ENCODE measurements at regions not wholly inside any gene's neighbourhood (a gene's known extent, or its start where the extent isn't known, plus 50 kb on each side); places are given as distances from the start of the nearest gene placed in this dataset.

GRCh38 chr3:174355505-174355904 is 503.6 kb upstream of the NAALADL2 start:
- Histone ChIP-seq H3F3A (ENCODE audit: insufficient read depth) (no peaks in the 10 kb centered on the region), H3K27me3 (ENCODE audit: low read length) (no peaks in the 10 kb centered on the region)
- TF ChIP-seq CTCF (IDR thresholded peaks at IDR 0.05; ENCODE audit: insufficient read depth, low read length, poor library complexity, severe bottlenecking): no peak
- TF ChIP-seq EZH2phosphoT487 (conservative IDR thresholded peaks at IDR 0.05; ENCODE audit: low read length): no peak

GRCh38 chr3:174356596-174356995 is 502.5 kb upstream of the NAALADL2 start:
- Histone ChIP-seq H3K9ac (ENCODE audit: low read length) (no peak overlapping the region), H4K20me1 (ENCODE audit: low read depth, low read length) (no peaks in the 10 kb centered on the region), H3K9me2 (replicated peaks; ENCODE audit: insufficient read depth, low read length) (no peaks in the 10 kb centered on the region), H3K27me3 (ENCODE audit: low read length) (no peaks in the 10 kb centered on the region), H3F3A (ENCODE audit: insufficient read depth) (no peaks in the 10 kb centered on the region), H3K36me3 (ENCODE audit: low read length) (no peaks in the 10 kb centered on the region), H3K4me3 (ENCODE audit: insufficient read depth, low read length, poor library complexity, severe bottlenecking) (no peak overlapping the region), H2AFZ (ENCODE audit: low read depth, low read length, severe bottlenecking) (no peak overlapping the region), H3K9me3 (ENCODE audit: insufficient read depth, low read length) (no peaks in the 10 kb centered on the region), H3K79me2 (ENCODE audit: insufficient read depth, low read length) (no peaks in the 10 kb centered on the region), H3K27ac (ENCODE audit: low read depth, low read length) (no peak overlapping the region), H3K4me2 (ENCODE audit: low read depth, low read length, poor library complexity, severe bottlenecking) (no peak overlapping the region)
- no peak for TF ChIP-seq EZH2phosphoT487 (conservative IDR thresholded peaks at IDR 0.05; ENCODE audit: low read length)
- TF ChIP-seq CTCF (IDR thresholded peaks at IDR 0.05; ENCODE audit: insufficient read depth, low read length, poor library complexity, severe bottlenecking): no peak

More at GRCh38 chr3:174355505-174355904, 503.6 kb upstream of the NAALADL2 start:
- Histone ChIP-seq H3K9ac (ENCODE audit: low read length) (no peak overlapping the region), H3K36me3 (ENCODE audit: low read length) (no peaks in the 10 kb centered on the region), H3K9me3 (ENCODE audit: insufficient read depth, low read length) (no peaks in the 10 kb centered on the region), H3K9me2 (replicated peaks; ENCODE audit: insufficient read depth, low read length) (no peaks in the 10 kb centered on the region), H4K20me1 (ENCODE audit: low read depth, low read length) (no peaks in the 10 kb centered on the region), H3K27ac (ENCODE audit: low read depth, low read length) (no peak overlapping the region), H3K4me2 (ENCODE audit: low read depth, low read length, poor library complexity, severe bottlenecking) (no peak overlapping the region), H3K79me2 (ENCODE audit: insufficient read depth, low read length) (no peaks in the 10 kb centered on the region), H3K4me3 (ENCODE audit: insufficient read depth, low read length, poor library complexity, severe bottlenecking) (no peak overlapping the region), H2AFZ (ENCODE audit: low read depth, low read length, severe bottlenecking) (no peak overlapping the region)

DNA sequence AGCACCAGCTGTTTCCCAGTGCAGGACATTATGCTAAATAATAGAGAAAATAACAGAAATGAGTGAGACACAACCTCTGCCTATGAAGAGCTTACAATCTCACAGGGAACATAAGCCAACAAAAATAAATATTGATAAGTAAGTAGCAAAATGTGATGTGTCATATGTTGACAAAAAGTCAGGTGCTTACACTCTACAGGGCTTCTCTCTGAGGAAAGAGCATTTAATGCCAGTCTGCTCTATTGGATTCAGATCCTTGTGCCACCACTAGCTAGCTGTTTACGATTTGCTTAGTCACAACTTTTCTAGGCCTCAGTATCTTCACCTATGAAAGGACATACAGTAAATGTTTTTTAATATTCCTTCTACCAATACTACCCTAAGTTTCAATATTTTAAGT is 500.9 kb upstream of the NAALADL2 start:
- Histone ChIP-seq H3K27me3 (ENCODE audit: low read length) (no peaks in the 10 kb centered on the region), H3K4me3 (ENCODE audit: insufficient read depth, low read length, poor library complexity, severe bottlenecking) (no peak overlapping the region), H3K79me2 (ENCODE audit: insufficient read depth, low read length) (no peaks in the 10 kb centered on the region), H3K9me2 (replicated peaks; ENCODE audit: insufficient read depth, low read length) (no peaks in the 10 kb centered on the region), H3K27ac (ENCODE audit: low read depth, low read length) (no peak overlapping the region), H4K20me1 (ENCODE audit: low read depth, low read length) (no peaks in the 10 kb centered on the region), H2AFZ (ENCODE audit: low read depth, low read length, severe bottlenecking) (no peak overlapping the region), H3F3A (ENCODE audit: insufficient read depth) (no peaks in the 10 kb centered on the region), H3K9me3 (ENCODE audit: insufficient read depth, low read length) (no peaks in the 10 kb centered on the region), H3K36me3 (ENCODE audit: low read length) (no peaks in the 10 kb centered on the region), H3K9ac (ENCODE audit: low read length) (no peak overlapping the region), H3K4me2 (ENCODE audit: low read depth, low read length, poor library complexity, severe bottlenecking) (no peak overlapping the region)
- no peak for TF ChIP-seq EZH2phosphoT487 (conservative IDR thresholded peaks at IDR 0.05; ENCODE audit: low read length)

GRCh38 chr3:174362556-174362955 is 496.6 kb upstream of the NAALADL2 start:
- H3K9me3 ChIP-seq (ENCODE audit: insufficient read depth, low read length): no peaks in the 10 kb centered on the region
- TF ChIP-seq EZH2phosphoT487 (conservative IDR thresholded peaks at IDR 0.05; ENCODE audit: low read length) (no peak), CTCF (IDR thresholded peaks at IDR 0.05; ENCODE audit: insufficient read depth, low read length, poor library complexity, severe bottlenecking) (no peak)
- no peaks in the 10 kb centered on the region for H4K20me1 ChIP-seq (ENCODE audit: low read depth, low read length)

More at GRCh38 chr3:174362556-174362955, 496.6 kb upstream of the NAALADL2 start:
- Histone ChIP-seq H3K36me3 (ENCODE audit: low read length) (no peaks in the 10 kb centered on the region), H3K9ac (ENCODE audit: low read length) (no peak overlapping the region), H3K27ac (ENCODE audit: low read depth, low read length) (no peak overlapping the region), H3K79me2 (ENCODE audit: insufficient read depth, low read length) (no peaks in the 10 kb centered on the region), H2AFZ (ENCODE audit: low read depth, low read length, severe bottlenecking) (no peak overlapping the region), H3K4me3 (ENCODE audit: insufficient read depth, low read length, poor library complexity, severe bottlenecking) (no peak overlapping the region), H3K4me2 (ENCODE audit: low read depth, low read length, poor library complexity, severe bottlenecking) (no peak overlapping the region), H3K9me2 (replicated peaks; ENCODE audit: insufficient read depth, low read length) (no peaks in the 10 kb centered on the region), H3F3A (ENCODE audit: insufficient read depth) (no peaks in the 10 kb centered on the region), H3K27me3 (ENCODE audit: low read length) (no peaks in the 10 kb centered on the region)
